MM.1S (cell line): ENCODE measurements at regions not wholly inside any gene's neighbourhood (a gene's known extent, or its start where the extent isn't known, plus 50 kb on each side); places are given as distances from the start of the nearest gene placed in this dataset.

Source experiments
- EZH2 ChIP-seq: fragments of 300-600 bp; sonication (generic); optimal IDR thresholded peaks from 2 replicates; pipeline ENCODE3; 2017; ENCODE audit warnings: low read depth, mild to moderate bottlenecking, antibody characterized with exemption, low read length, mixed read lengths
- EZH2phosphoT487 ChIP-seq: fragments of 300-600 bp; sonication (generic); IDR thresholded peaks from 2 replicates; pipeline ENCODE4 v1.6.1; 2018; ENCODE audit warnings: antibody characterized with exemption, low read length
- TF ChIP-seq, protein P1 (sequence below): fragments of 300-600 bp; sonication (generic); IDR thresholded peaks from 2 replicates; pipeline ENCODE4 v1.5.1; 2016; ENCODE audit warnings: antibody characterized with exemption, low read length, mixed read lengths

DNA sequence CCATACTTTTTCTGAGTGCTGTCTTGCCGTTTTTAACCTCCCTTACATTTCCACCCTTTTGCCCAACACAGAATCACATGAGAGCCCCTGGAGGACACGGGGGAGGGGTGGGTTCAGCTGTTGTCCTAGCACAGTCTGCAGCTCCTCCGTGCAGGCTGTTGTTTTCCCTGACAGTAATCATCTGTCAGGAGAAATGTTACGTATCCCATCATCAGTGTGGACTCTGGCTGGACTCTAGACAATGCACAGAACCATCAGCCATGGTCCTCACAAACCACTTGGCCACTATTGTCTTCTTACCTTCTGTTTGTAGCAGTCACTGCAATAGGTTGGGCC lies 92.1 kb downstream of the RIN2 start:
- TF ChIP-seq EZH2 (no peak), EZH2phosphoT487 (no peak)
- TF ChIP-seq, protein P1, sequence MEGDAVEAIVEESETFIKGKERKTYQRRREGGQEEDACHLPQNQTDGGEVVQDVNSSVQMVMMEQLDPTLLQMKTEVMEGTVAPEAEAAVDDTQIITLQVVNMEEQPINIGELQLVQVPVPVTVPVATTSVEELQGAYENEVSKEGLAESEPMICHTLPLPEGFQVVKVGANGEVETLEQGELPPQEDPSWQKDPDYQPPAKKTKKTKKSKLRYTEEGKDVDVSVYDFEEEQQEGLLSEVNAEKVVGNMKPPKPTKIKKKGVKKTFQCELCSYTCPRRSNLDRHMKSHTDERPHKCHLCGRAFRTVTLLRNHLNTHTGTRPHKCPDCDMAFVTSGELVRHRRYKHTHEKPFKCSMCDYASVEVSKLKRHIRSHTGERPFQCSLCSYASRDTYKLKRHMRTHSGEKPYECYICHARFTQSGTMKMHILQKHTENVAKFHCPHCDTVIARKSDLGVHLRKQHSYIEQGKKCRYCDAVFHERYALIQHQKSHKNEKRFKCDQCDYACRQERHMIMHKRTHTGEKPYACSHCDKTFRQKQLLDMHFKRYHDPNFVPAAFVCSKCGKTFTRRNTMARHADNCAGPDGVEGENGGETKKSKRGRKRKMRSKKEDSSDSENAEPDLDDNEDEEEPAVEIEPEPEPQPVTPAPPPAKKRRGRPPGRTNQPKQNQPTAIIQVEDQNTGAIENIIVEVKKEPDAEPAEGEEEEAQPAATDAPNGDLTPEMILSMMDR: no peak
